ENCODE measurements at regions not wholly inside any gene's neighbourhood (a gene's known extent, or its start where the extent isn't known, plus 50 kb on each side); places are given as distances from the start of the nearest gene placed in this dataset.

DNA sequence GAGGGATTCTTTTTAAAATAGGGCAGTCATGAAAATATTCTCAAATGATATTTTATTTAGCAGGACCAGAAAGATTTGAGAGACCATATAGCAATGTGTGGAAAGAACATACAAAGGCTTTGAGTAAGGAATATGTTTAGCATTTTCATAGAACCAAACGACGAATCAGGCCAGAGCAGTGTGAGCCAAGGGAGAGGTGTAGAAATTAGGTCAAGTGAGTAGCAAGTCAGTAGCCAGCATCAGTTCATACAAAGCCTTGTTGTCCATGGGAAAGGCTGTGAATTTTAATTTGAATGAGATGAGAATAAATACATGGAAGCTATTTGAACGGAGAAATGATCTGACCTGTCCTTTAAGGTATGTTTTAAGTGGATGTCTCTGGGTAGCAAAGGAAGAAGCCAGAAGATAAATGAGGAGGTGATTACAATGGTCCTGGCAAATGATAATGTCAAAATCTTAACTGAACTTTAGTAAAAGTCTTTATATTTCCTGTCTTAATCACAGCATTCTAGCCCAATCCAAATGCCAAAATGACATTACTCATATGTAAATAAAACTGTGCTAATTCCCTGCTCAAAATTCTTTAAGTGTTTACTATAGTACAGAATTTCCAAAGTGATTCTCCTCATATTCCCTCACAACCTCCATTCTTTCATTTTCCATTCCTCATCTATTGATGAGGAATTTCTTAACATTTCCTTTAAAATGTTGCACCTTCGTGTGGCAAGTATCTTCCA lies 155.7 kb upstream of the SLIT2 start:
- TF ChIP-seq, protein P1, sequence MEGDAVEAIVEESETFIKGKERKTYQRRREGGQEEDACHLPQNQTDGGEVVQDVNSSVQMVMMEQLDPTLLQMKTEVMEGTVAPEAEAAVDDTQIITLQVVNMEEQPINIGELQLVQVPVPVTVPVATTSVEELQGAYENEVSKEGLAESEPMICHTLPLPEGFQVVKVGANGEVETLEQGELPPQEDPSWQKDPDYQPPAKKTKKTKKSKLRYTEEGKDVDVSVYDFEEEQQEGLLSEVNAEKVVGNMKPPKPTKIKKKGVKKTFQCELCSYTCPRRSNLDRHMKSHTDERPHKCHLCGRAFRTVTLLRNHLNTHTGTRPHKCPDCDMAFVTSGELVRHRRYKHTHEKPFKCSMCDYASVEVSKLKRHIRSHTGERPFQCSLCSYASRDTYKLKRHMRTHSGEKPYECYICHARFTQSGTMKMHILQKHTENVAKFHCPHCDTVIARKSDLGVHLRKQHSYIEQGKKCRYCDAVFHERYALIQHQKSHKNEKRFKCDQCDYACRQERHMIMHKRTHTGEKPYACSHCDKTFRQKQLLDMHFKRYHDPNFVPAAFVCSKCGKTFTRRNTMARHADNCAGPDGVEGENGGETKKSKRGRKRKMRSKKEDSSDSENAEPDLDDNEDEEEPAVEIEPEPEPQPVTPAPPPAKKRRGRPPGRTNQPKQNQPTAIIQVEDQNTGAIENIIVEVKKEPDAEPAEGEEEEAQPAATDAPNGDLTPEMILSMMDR (conservative IDR thresholded peaks at IDR 0.05; ENCODE audit: low read depth, low read length), result no peak
- DNase-seq (ENCODE audit: low read depth), result no peak
- no peak overlapping the region for H3K4me3 ChIP-seq (ENCODE audit: low read depth, low read length)

DNA sequence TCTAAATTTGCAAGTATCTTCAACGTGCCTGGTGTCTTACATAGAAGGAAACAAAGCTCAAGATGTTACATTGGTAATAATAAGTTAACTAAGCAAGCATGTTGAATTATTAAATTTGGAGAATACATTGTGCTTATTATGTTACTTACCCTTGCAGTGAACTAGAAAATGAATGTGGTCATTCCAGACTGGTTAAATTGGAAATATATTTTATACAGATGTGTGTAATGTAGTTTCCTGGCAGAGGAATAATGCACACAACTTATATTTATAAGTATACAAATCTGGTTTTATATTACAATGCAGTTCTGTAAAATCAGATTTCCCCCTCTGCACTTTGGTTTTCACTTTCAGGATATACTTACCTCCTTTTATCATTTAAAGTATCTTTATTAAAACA lies 159.9 kb upstream of the SLIT2 start:
- TF ChIP-seq, protein P1 (conservative IDR thresholded peaks at IDR 0.05; ENCODE audit: low read depth, low read length), result no peak
- DNase-seq (ENCODE audit: low read depth), result no peak
- no peak overlapping the region for H3K4me3 ChIP-seq (ENCODE audit: low read depth, low read length)

DNA sequence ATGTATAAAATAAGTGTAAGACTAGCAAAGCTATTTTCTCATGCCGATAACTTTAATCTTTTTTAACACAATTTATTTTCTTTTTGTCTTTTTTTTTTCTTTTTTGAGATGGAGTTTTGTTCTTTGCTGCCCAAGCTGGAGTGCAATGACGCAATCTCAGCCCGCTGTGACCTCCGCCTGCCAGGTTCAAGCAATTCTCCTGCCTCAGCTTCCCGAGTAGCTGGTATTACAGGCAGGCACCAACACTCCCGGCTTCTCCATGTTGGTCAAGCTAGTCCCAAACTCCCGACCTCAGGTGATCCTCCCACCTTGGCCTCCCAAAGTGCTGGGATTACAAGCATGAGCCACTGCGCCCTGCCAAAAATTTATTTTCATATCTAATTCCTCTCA lies 164.2 kb upstream of the SLIT2 start:
- TF ChIP-seq, protein P1 (conservative IDR thresholded peaks at IDR 0.05; ENCODE audit: low read depth, low read length), result no peak

DNA sequence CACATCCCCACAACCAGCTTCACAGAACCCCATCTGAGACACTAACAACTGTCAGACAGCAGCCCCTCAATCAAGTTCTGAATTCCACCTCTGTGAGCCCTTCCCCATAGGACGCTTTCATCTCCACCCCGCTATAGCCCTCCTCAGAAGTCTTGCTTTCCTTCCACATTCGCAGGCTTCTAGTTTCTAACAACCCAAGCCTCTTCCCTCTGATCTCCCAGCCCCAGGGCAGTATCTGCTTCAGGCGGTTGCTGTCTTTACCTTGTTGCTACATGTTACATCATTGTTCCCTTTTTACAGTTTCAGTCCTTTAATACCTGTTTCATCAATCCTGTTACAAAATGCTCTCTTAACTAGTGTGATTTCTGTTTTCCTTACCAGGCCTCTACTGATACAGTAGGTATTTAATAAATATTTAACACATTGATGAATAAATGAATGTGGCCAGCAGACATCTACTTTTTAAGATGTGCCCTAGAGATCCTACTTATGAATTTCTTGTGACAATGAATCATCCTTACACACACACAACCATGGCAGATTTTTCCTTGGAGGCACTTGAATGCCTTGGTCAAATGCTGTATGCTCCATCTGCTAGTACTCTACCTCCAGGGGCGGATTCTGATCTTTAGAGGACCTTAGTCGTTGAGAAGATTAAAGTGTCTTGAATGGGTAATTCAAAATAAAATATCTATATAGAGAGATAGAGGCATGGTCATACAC lies 164.7 kb upstream of the SLIT2 start:
- H3K4me3 ChIP-seq (ENCODE audit: low read depth, low read length), result no peak overlapping the region
- TF ChIP-seq, protein P1 (conservative IDR thresholded peaks at IDR 0.05; ENCODE audit: low read depth, low read length), result no peak
- no peak for DNase-seq (ENCODE audit: low read depth)

More for the DNA sequence above, 164.2 kb upstream of the SLIT2 start:
- H3K4me3 ChIP-seq (ENCODE audit: low read depth, low read length), result no peak overlapping the region
- DNase-seq (ENCODE audit: low read depth), result no peak

DNA sequence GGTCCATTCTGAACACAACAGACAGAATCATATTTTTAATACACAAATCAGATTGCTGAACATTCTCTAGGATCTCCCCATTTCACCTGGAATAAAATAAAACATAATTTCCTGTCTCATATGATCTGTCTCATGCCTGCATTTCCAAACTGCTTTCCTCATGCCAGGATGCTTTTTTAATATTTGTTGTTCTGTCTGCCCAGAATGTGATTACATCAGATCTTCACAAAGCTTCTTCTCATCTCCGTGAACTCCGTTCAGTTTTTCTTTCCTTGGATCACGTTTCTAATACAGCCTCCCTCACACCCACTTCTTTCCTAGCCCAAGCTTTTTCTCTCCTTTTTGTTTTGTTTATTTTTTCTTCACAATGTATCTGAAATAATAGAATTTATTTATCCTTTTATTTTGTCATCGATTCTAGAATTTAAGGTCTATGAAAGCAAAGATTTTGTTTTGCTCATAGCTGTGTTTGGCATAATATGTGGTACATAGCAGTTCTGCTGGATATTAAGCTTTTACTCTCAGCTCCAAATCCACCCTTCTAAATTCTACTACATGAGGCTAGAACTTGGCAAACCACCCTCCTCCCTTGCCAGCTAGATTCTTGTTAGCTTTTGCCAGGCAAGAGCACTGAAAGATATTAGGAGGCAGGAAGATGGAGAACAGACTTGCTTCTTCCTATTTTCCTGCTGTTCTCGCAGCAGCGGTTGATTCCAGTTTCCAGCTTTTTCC lies 165.5 kb upstream of the SLIT2 start:
- no peak for DNase-seq (ENCODE audit: low read depth)
- no peak overlapping the region for H3K4me3 ChIP-seq (ENCODE audit: low read depth, low read length)

DNA sequence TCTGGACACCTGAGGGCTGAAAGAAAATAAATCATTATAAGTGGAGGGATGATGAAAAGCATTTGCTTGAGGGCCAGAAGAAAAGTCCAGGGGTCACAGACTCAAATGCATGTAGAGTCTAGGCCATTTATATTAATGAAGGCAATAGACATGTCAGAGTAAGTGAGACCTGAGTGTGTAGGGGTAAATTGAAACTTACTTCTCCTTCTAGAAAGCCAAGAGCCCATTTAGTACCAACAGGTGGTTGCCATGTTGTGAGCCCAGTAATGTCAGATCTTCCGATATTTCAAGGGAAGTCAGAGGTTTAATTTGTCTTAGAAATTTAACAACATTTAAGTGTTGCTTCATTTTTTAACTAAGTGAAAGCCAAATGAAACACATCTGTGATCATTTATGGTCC lies 166.1 kb upstream of the SLIT2 start:
- no peak for DNase-seq (ENCODE audit: low read depth)
- no peak overlapping the region for H3K4me3 ChIP-seq (ENCODE audit: low read depth, low read length)
- TF ChIP-seq, protein P1 (conservative IDR thresholded peaks at IDR 0.05; ENCODE audit: low read depth, low read length), result no peak

More for the DNA sequence above, 165.5 kb upstream of the SLIT2 start:
- TF ChIP-seq, protein P1 (conservative IDR thresholded peaks at IDR 0.05; ENCODE audit: low read depth, low read length), result no peak

Data from choroid plexus epithelial cell (primary cell).